D721Med (cell line): ENCODE measurements at regions not wholly inside any gene's neighbourhood (a gene's known extent, or its start where the extent isn't known, plus 50 kb on each side); places are given as distances from the start of the nearest gene placed in this dataset.

Source experiments
- DNase-seq: peaks from one replicate; pipeline ENCODE4 v3.0.0; 2011; ENCODE audit warnings: low spot score; ENCODE audit not compliant: insufficient read length
- FAIRE-seq: peaks from 2 replicates; lab custom pipeline; 2011; peaks lifted over from hg19 to GRCh38; lab: Jason Lieb, UNC
- TF ChIP-seq, protein P1 (sequence below): IDR thresholded peaks from 2 replicates; pipeline ENCODE4 v1.5.1; 2012; ENCODE audit warnings: mild to moderate bottlenecking, control low read depth; ENCODE audit not compliant: insufficient read depth; ENCODE audit errors: missing control alignments

GRCh38 chr9:3700772-3701171 is 175.0 kb upstream of the RFX3 start:
- FAIRE-seq (no peak), DNase-seq (no peak)
- TF ChIP-seq, protein P1, sequence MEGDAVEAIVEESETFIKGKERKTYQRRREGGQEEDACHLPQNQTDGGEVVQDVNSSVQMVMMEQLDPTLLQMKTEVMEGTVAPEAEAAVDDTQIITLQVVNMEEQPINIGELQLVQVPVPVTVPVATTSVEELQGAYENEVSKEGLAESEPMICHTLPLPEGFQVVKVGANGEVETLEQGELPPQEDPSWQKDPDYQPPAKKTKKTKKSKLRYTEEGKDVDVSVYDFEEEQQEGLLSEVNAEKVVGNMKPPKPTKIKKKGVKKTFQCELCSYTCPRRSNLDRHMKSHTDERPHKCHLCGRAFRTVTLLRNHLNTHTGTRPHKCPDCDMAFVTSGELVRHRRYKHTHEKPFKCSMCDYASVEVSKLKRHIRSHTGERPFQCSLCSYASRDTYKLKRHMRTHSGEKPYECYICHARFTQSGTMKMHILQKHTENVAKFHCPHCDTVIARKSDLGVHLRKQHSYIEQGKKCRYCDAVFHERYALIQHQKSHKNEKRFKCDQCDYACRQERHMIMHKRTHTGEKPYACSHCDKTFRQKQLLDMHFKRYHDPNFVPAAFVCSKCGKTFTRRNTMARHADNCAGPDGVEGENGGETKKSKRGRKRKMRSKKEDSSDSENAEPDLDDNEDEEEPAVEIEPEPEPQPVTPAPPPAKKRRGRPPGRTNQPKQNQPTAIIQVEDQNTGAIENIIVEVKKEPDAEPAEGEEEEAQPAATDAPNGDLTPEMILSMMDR: no peak

- FAIRE-seq: no peak
- no peak for DNase-seq
- TF ChIP-seq, protein P1: no peak
Observed at GRCh38 chr9:3699883-3700282, 174.1 kb upstream of the RFX3 start.

- DNase-seq (no peak), FAIRE-seq (no peak)
- TF ChIP-seq, protein P1: no peak
Observed at GRCh38 chr9:3698531-3698930, 172.7 kb upstream of the RFX3 start.

DNA sequence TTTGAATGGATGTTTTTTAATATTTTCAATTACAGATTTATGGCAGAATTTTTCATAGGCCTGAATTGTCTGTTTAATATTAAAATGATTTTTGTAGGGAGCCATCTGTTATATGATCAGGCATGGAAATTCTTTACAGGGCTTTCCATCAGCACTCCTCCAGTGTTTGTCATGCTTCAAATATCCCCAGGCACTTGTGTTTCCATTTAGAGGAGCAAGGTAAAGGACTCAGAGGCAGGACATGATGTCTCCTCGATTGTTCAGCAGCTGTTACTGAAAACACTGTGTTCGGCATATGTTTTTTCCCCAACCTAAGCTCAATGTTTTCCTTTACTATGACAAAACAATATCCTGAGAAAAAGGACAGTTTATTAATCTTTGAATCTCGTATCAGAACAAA is 172.3 kb upstream of the RFX3 start:
- DNase-seq: no peak
- TF ChIP-seq, protein P1: no peak
- FAIRE-seq: no peak

GRCh38 chr9:3696368-3696767 is 170.6 kb upstream of the RFX3 start:
- TF ChIP-seq, protein P1: no peak
- DNase-seq: no peak
- peak; percentile 76 for FAIRE-seq

DNA sequence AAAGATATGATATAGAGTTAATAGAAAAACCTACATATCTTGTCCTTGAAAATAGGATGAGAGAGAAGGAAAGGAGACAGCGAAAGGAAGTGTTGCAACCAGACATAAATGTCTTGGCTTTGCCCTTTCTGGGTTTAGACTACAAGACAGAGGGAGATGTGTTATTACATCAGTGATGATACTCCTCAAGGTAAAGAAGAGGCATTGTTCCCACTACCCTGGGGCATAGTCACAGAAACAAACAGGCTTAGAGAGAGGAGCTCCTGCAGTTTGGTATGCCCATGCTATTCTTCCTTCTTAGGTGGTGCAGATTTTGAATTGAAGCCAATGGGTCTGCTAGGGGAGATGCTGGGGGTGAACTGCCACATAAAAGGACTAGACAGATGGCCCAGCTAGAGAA is 166.8 kb upstream of the RFX3 start:
- no peak for FAIRE-seq
- DNase-seq: no peak
- TF ChIP-seq, protein P1: no peak

- no peak for DNase-seq
- no peak for FAIRE-seq
Observed at GRCh38 chr9:3689555-3689954, 163.8 kb upstream of the RFX3 start.

More at GRCh38 chr9:3689555-3689954, 163.8 kb upstream of the RFX3 start:
- TF ChIP-seq, protein P1: no peak
